Uterus (tissue), 2 donors: ENCODE measurements at regions not wholly inside any gene's neighbourhood (a gene's known extent, or its start where the extent isn't known, plus 50 kb on each side); places are given as distances from the start of the nearest gene placed in this dataset.

Source experiments
- POLR2A ChIP-seq, 2 donors: fragments of 450-650 bp; IDR thresholded peaks; one replicate each; pipeline ENCODE4 v1.6.1; 2016; ENCODE audit warnings: antibody characterized with exemption in 2 of 2, mild to moderate bottlenecking in 1 of 2, moderate library complexity in 1 of 2
- TF ChIP-seq, protein P1 (sequence below), 4 experiments: fragments of 200-600 bp in 2 of 4; fragments of 450-650 bp in 2 of 4; sonication (generic) in 2 of 4; IDR thresholded peaks; one replicate each; pipeline ENCODE4 v1.5.1; 2016 to 2019; ENCODE audit warnings: antibody characterized with exemption in 4 of 4, mild to moderate bottlenecking in 2 of 4, moderate library complexity in 1 of 4

DNA sequence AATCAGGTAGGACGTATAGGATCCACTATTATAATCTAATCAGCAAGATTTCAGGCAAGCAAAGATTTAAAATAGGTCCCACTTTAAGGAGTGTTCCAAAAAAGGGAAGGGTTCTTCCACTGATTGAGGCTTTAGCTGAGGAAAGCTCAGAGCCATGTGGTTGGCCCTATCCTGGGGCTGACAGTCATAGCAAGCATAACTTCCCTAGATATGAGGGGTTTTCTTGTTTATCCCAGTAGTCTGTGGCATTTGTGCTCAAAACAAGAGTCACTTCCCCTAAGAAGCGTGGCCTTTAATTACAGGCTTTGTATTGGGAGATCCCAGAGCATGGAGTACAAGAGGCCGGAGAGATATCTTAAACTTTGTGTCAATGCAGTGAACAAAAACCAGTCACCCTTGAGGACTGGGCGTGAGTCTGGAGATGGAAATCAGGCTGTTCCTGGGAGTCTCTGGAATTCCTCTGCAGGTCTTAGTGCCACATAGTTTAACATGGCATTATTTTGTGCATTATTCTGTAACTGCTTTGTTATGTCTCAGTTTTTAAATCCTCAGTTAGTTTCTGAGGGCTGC lies 136.9 kb upstream of the FBXO11 start:
- TF ChIP-seq, protein P1, sequence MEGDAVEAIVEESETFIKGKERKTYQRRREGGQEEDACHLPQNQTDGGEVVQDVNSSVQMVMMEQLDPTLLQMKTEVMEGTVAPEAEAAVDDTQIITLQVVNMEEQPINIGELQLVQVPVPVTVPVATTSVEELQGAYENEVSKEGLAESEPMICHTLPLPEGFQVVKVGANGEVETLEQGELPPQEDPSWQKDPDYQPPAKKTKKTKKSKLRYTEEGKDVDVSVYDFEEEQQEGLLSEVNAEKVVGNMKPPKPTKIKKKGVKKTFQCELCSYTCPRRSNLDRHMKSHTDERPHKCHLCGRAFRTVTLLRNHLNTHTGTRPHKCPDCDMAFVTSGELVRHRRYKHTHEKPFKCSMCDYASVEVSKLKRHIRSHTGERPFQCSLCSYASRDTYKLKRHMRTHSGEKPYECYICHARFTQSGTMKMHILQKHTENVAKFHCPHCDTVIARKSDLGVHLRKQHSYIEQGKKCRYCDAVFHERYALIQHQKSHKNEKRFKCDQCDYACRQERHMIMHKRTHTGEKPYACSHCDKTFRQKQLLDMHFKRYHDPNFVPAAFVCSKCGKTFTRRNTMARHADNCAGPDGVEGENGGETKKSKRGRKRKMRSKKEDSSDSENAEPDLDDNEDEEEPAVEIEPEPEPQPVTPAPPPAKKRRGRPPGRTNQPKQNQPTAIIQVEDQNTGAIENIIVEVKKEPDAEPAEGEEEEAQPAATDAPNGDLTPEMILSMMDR (IDR thresholded peaks at IDR 0.05) = no peak
- no peak for TF ChIP-seq POLR2A (IDR thresholded peaks at IDR 0.05)
